ENCODE measurements at regions not wholly inside any gene's neighbourhood (a gene's known extent, or its start where the extent isn't known, plus 50 kb on each side); places are given as distances from the start of the nearest gene placed in this dataset.

DNA sequence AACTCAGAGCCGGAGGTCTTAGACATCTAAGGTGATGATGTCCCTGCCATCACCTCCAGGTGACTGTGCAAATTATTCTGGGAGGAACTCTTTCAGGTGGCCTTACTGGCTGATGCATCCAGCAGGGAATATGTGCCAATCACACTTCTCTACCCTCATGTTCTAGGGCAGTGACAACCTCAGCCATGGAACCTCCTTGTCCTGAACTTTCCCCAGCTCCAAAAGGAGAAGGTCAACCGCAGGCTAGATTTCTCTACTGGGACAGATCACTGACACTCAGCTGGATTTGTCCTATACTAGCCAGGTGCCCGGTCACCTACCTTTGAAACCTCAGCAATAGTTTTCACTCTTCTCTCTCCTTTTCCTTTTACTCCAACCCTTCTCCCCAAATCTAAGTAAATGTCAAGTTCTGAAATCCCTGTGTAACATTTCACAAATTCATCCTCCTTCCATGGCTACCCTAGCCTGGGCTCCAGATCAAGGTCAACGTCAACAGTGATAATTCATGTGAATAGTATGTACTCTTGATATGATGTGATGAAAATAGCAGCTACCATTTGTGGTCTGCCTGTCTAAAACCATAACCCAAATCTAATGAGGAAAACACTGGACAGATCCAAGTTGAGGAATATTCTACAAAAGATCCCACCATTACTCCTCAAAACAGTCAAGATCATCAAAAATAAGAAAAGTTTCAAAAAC, 115.0 kb upstream of the EGLN3 start (continued):
- TF ChIP-seq, protein P1, sequence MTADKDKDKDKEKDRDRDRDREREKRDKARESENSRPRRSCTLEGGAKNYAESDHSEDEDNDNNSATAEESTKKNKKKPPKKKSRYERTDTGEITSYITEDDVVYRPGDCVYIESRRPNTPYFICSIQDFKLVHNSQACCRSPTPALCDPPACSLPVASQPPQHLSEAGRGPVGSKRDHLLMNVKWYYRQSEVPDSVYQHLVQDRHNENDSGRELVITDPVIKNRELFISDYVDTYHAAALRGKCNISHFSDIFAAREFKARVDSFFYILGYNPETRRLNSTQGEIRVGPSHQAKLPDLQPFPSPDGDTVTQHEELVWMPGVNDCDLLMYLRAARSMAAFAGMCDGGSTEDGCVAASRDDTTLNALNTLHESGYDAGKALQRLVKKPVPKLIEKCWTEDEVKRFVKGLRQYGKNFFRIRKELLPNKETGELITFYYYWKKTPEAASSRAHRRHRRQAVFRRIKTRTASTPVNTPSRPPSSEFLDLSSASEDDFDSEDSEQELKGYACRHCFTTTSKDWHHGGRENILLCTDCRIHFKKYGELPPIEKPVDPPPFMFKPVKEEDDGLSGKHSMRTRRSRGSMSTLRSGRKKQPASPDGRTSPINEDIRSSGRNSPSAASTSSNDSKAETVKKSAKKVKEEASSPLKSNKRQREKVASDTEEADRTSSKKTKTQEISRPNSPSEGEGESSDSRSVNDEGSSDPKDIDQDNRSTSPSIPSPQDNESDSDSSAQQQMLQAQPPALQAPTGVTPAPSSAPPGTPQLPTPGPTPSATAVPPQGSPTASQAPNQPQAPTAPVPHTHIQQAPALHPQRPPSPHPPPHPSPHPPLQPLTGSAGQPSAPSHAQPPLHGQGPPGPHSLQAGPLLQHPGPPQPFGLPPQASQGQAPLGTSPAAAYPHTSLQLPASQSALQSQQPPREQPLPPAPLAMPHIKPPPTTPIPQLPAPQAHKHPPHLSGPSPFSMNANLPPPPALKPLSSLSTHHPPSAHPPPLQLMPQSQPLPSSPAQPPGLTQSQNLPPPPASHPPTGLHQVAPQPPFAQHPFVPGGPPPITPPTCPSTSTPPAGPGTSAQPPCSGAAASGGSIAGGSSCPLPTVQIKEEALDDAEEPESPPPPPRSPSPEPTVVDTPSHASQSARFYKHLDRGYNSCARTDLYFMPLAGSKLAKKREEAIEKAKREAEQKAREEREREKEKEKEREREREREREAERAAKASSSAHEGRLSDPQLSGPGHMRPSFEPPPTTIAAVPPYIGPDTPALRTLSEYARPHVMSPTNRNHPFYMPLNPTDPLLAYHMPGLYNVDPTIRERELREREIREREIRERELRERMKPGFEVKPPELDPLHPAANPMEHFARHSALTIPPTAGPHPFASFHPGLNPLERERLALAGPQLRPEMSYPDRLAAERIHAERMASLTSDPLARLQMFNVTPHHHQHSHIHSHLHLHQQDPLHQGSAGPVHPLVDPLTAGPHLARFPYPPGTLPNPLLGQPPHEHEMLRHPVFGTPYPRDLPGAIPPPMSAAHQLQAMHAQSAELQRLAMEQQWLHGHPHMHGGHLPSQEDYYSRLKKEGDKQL (CRISPR knock-in tag; IDR thresholded peaks at IDR 0.05; ENCODE audit: borderline replicate concordance) = no peak
- TF ChIP-seq NBN (IDR thresholded peaks at IDR 0.05; ENCODE audit: low read depth) (no peak), STAG1 (CRISPR knock-in tag; IDR thresholded peaks at IDR 0.05; ENCODE audit: borderline replicate concordance) (no peak), ZBTB5 (IDR thresholded peaks at IDR 0.05) (no peak), CTCFL (IDR thresholded peaks at IDR 0.05; ENCODE audit: borderline replicate concordance, insufficient read depth, low read depth, low read length, poor library complexity, severe bottlenecking) (no peak), NFATC3 (IDR thresholded peaks at IDR 0.05) (no peak), ESRRA (IDR thresholded peaks at IDR 0.05; ENCODE audit: borderline replicate concordance, low read depth) (no peak)
- TF ChIP-seq, protein P2, sequence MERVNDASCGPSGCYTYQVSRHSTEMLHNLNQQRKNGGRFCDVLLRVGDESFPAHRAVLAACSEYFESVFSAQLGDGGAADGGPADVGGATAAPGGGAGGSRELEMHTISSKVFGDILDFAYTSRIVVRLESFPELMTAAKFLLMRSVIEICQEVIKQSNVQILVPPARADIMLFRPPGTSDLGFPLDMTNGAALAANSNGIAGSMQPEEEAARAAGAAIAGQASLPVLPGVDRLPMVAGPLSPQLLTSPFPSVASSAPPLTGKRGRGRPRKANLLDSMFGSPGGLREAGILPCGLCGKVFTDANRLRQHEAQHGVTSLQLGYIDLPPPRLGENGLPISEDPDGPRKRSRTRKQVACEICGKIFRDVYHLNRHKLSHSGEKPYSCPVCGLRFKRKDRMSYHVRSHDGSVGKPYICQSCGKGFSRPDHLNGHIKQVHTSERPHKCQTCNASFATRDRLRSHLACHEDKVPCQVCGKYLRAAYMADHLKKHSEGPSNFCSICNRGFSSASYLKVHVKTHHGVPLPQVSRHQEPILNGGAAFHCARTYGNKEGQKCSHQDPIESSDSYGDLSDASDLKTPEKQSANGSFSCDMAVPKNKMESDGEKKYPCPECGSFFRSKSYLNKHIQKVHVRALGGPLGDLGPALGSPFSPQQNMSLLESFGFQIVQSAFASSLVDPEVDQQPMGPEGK (CRISPR knock-in tag; IDR thresholded peaks at IDR 0.05; ENCODE audit: borderline replicate concordance) = no peak

Data from K562 (cell line).